Left cardiac atrium (tissue), 4 donors: ENCODE measurements at regions not wholly inside any gene's neighbourhood (a gene's known extent, or its start where the extent isn't known, plus 50 kb on each side); places are given as distances from the start of the nearest gene placed in this dataset.

Experiments
- ATAC-seq, 2 donors: fragments of 200-7000 bp; cut with Tn5 transposase; one replicate each; pipeline ENCODE4 v1.9.1; 2020; ENCODE audit warnings: mild to moderate bottlenecking in 2 of 2, moderate library complexity in 2 of 2
- DNase-seq: peaks from one replicate; pipeline ENCODE4 v3.0.0-alpha.2; 2020
- intact Hi-C, 2 donors: fragments of 100-400 bp; cut with DNase I; formaldehyde crosslinking; loops; one replicate each; pipeline versions ENCODE4 v1.14.1 to v1.15.1; 2022 to 2023
- donor health status: DM: no; HTN: yes; CAD: no.
- donor health status: DM: no; HTN: yes; CAD: no; lungs with severe emphysema.
- donor health status: DM: yes; HTN: yes; CAD: no.
- donor health status: Dilated cardiomyopathy.

- no peak for DNase-seq
- no peak for ATAC-seq
- intact Hi-C loops: no loop called here
Observed at GRCh38 chr1:229075716-229076115, 195.2 kb upstream of the RAB4A start.

DNA sequence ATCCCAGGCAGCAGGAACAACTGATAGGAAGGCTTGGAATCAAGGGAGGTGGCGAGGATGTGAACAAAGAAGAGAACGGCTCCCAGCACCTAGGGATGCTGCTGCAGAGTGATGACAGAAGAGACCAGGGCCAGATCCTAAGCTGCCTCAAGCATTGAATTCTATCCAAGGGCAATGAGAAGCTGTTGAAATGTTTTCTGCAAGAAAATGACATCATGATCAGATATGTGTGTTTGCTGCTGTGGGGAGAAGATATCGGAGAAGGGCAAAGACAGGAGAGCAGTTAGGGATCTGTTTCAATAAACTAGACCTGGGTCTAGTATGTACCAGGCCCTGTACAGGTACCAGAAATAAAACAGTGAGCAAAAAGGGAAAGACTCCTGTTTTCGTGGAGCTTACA is 194.7 kb upstream of the RAB4A start:
- intact Hi-C loops: no loop called here
- no peak for DNase-seq
- peak in 1 of 2 donors; percentile 25 for ATAC-seq

DNA sequence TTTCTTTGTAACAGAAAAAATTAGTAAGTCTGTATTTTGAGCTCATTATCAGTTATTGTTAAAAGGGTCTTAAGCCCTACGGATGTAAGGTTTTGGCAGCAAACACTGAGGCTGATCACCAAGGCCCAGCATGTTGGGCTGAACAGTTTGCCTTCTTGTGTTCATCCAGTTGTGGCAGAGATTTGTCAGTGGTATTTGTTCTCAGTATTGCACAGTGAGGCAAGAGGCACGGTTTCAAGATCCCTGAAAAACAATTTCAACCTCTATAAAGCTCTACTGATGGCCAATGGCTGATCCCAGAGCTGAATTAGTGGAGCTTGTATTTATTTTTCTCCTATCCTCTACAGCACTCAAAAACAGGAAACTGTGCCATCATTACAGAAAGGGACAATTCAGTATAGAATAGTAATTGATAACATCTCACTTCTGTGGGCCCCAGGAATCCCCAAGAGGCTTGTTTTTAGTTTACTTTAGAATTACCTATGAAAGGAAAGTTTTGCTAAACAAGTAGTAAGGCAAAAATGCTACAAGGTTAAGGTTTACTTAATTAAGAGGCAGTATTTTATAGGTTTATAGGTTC is 191.8 kb upstream of the RAB4A start:
- intact Hi-C loops: no loop called here
- DNase-seq (no peak), ATAC-seq (no peak)

DNA sequence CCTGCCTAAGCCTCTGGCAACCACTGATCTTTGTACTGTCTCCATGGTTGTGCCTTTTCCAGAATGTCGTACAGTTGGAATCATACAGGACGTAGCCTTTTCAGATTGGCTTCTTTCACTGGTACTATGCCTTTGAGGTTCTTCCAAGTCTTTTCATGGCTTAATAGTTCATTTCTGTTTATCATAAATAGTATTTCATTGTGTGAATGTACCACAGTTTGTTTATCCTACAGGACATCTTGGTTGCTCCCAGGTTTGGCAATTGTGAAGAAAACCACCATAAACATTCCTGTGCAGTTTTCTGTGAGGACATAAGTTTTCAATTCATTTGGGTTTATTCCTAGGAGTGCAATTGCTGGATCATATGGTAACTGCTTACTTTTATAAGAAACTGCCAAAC is 190.6 kb upstream of the RAB4A start:
- intact Hi-C loops: no loop called here
- no peak for DNase-seq

GRCh38 chr1:229085291-229085690 is 185.6 kb upstream of the RAB4A start:
- ATAC-seq (no peak), DNase-seq (no peak)
- intact Hi-C loops: no loop called here

More for the DNA sequence above, 190.6 kb upstream of the RAB4A start:
- no peak for ATAC-seq

- DNase-seq (no peak), ATAC-seq (no peak)
- intact Hi-C loops: no loop called here
Observed at GRCh38 chr1:229086091-229086490, 184.8 kb upstream of the RAB4A start.

DNA sequence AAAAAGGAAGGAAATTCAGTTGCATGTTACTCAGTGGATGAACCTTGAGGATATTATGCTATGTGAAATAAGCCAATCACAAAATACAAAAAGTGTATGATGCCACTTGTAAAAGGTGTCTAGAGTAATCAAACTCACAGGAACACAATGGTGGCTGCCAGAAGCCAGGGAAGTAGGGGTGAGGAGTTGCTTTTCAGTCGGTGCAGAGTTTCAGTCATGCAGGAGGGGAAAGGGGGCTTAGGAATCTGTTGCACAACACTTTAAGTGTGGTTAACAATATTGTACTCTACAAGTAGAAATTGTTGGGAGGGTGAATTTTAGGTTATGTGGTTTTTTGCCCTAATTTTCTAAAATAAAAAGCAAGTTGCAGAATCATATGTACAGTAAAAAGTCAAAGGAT is 184.2 kb upstream of the RAB4A start:
- ATAC-seq (no peak), DNase-seq (no peak)
- intact Hi-C loops: no loop called here

DNA sequence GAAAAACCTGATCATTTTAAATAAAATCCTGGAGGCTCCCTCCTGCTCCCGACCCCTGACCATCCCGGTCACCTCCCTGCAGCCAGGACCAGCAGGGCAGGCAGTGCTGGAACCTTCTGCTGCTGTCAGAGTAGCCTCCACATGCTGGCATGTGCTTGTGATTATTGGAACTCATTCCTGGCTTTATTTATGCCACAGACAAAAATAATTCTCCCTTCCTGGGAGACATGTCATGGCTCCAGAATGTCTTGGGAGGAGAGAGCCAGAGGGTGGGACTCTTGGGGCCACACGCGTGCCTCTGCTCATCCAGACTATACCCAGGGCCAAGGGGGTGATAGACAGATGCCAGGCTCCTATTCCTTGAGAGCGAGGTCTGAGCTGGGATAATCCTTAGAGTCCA is 183.6 kb upstream of the RAB4A start:
- no peak for DNase-seq
- intact Hi-C loops: no loop called here
- ATAC-seq: peak in 1 of 2 donors; percentile 70

DNA sequence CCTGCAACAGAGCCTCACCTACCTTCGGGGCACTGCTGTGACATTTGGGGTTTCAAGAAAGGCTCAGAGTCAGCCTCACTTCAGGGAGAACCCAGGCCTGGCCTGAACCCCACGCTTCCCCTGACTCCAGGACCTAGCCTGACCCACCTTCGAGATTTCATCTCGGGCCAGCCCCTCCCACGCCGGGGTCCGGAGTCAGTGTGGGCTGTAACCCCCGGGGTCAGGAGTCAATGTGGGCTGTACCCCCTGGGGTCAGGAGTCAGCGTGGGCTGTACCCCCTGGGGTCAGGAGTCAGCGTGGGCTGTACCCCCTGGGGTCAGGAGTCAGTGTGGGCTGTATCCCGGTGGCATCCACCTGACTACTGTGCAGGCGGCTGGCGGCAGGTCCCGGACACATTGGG is 183.0 kb upstream of the RAB4A start:
- DNase-seq (no peak), ATAC-seq (no peak)
- intact Hi-C loops: no loop called here

DNA sequence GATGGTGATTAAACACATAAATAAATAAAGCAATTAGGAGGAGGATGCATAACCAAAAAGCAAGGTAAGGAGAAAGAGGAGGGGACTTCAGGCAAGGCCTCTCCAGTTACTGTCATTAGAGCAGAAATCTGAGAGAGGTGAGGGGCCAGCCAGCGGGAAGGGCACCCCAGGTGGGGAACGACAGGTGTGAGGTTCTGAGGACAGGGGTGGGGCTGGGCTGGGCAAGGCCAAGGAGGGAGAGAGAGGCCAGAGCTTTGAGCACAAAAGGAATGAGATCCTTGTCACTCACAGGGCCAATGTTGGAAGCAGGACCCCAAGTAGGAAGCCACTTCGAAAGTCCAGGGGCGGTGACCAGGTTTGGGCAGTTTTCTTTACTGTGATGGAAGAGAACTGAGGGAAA is 182.2 kb upstream of the RAB4A start:
- no peak for ATAC-seq
- DNase-seq: no peak
- intact Hi-C loops: no loop called here

GRCh38 chr1:229089586-229090208 is 181.2 kb upstream of the RAB4A start:
- DNase-seq: no peak
- intact Hi-C loops: no loop called here
- no peak for ATAC-seq

- no peak for DNase-seq
- ATAC-seq: no peak
- intact Hi-C loops: no loop called here
Observed at GRCh38 chr1:229091721-229092136, 179.2 kb upstream of the RAB4A start.

DNA sequence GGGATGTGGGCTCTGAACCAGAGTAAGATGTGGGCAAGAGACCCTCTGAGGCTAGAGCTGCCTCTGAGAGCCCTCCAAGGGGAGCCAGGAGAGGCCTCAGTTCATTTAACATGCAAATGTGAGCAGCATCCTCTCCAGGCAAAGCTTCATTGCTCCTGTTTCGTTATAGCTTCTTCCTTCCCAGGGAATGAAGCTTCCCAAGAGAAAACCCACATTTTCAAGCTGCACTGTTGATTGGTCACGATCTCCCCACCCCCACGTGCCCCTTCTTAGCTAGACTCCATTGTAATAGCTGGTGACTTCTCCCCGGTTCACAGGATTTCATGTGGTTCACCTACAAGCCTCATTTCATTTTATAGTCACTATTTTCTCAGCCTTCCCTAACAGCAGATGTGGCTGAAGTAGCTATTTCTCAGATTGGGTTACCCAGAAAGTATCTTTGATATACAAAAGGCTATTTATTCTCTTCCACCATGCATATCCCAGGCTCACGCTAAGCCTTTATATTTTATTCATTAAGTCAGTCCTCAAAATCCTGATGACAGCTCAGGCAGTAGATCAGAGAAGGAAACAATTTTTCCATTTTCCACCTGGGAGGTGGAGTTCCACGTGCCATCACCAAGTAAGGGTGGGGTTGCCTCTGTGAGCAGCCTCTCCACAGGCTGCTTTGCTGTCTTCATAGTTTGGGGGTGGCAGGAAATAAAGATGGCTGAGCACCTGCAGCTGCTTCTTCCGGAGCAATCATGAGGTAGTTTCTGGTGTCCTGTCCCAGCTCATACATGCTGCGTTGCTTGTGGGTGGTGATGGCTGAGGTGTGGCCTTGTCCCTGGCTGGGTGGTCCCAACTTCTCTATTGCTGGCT is 178.3 kb upstream of the RAB4A start:
- ATAC-seq: no peak
- intact Hi-C loops: no loop called here

DNA sequence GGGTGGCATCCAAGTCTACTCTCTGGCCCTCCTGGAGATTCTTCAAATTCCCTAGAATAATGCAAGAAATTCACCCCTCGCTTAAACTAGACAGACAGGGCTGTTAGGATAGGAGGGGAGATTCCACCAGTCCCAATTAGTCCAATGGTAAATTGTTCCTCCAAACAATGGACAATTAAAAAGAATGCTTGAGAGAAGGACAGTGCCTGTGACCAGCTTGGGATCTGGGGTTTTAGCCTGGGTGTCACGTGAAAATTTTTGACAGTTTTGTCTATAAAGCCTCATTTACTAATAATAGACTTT is 177.7 kb upstream of the RAB4A start:
- ATAC-seq (no peak), DNase-seq (no peak)
- intact Hi-C loops: no loop called here

More for the DNA sequence above, 178.3 kb upstream of the RAB4A start:
- DNase-seq: no peak

DNA sequence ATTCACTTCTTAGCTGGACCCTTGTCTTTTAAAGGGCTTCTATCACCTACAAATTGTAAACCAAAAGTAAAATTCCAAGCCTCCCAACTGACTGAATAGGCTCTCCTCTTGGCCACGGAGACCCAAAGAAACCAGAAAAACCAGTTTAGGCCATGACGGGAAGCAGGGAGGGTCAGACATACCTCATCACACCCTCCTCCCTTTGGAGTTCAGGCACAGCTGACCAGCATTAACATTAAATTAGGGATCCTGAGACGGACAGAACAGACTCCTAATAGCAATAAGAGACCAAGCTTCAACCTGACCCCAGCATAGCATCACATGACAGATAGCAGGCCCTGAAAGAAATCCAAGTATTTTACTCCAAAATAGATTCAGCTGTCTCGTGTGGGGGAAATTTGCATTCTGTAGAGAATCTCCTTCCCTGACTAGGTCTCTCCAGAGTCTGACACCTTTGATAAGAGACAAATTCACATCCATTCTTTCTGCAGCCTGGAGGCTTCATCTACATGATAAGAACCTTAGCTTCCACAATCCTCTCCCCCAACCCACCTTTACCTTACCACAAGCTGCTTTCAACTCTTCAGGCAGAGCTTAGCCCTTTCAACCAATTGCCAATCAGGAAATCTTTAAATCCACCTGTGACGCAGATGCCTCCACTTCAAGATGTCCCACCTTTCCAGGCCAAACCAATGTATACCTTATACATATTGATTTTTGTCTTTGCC is 177.1 kb upstream of the RAB4A start:
- ATAC-seq (no peak), DNase-seq (no peak)
- intact Hi-C loops: no loop called here

GRCh38 chr1:229094476-229095311 is 176.2 kb upstream of the RAB4A start:
- ATAC-seq (peak in 1 of 2 donors; percentile 54), DNase-seq (no peak)
- intact Hi-C loops: no loop called here

- no peak for ATAC-seq
- intact Hi-C loops: no loop called here
- no peak for DNase-seq
Observed at GRCh38 chr1:229095325-229095724, 175.6 kb upstream of the RAB4A start.

DNA sequence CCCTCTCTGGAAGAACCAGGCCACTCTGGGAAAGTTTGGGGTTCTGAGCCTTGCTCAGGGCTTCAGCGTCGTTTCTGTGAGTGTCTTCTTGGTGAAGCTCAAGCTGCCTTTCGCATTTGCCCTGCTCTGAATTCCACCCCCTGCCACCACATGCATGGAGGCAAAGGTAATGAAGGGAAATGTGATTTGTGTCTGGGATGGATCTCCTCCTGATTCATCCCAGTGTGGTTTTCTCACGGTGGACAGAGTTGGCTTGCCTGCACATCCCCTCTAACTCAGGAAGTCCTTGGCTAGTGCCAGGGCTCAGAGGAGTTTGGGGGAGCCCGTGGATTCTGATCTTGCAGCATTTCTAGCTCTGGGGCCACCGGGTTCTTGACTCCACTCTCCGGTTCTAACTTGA is 173.6 kb upstream of the RAB4A start:
- intact Hi-C loops: no loop called here
- no peak for ATAC-seq
- no peak for DNase-seq

DNA sequence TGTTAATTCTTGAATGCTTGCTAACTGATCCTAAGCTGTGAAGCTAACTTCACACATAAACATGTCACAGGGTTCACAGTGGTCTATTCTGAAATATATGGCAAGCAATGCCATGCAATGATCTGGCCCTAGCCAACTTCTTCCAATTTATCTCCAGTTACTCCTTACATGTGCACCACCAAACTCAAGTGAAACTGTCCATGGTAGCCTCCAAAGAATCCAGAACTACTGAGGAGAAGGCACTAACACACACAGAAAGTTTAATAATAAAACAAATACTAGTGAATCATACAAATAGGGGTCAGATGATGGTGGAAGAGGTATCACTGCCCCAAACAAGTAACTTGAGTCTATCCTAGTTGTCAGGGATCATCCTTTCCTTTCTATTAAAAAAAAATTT is 172.6 kb upstream of the RAB4A start:
- DNase-seq (no peak), ATAC-seq (no peak)
- intact Hi-C loops: no loop called here
